ENCODE measurements at regions not wholly inside any gene's neighbourhood (a gene's known extent, or its start where the extent isn't known, plus 50 kb on each side); places are given as distances from the start of the nearest gene placed in this dataset.

DNA sequence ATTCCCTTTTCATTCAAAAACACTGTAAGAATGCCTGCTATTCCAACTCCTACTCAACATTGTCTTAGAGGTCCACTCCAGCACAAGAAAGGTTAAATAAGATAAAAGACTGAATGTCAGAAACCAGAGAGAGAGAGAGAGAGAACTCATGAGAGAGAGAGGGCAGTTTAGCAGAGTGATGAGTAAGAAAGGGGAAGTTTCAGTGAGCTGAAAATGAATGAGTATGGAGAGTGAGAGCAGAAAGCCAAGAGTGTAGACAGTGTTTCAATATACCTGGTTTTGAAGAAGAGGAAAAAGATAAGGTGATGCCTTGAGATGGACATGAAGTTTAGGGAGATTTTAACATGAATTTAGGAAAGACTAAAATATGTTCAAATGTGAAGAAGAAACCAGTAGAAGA lies 528.0 kb upstream of the SEMA6A start:
- ChIA-PET POLR2A (no interaction called here), CTCF (no interaction called here)
- FAIRE-seq (no peak), ATAC-seq (no peak), DNase-seq (ENCODE audit: low read depth in 1 of 2, low spot score in 1 of 2) (no peak)
- TF ChIP-seq NFE2L2 (conservative IDR thresholded peaks at IDR 0.05; ENCODE audit: low read length) (no peak), JUN (IDR thresholded peaks at IDR 0.05) (no peak), TFCP2L1 (CRISPR knock-in tag; IDR thresholded peaks at IDR 0.05) (no peak), KDM5A (IDR thresholded peaks at IDR 0.05) (no peak), HOXB5 (CRISPR knock-in tag; IDR thresholded peaks at IDR 0.05) (no peak), SMC3 (IDR thresholded peaks at IDR 0.05) (no peak), RFX5 (IDR thresholded peaks at IDR 0.05) (no peak), POLR2A (IDR thresholded peaks at IDR 0.05; ENCODE audit: low read length) (no peak), CBX8 (IDR thresholded peaks at IDR 0.05) (no peak), ZFP36 (IDR thresholded peaks at IDR 0.05; ENCODE audit: borderline replicate concordance, partially characterized antibody) (no peak)
- TF ChIP-seq, protein P1, sequence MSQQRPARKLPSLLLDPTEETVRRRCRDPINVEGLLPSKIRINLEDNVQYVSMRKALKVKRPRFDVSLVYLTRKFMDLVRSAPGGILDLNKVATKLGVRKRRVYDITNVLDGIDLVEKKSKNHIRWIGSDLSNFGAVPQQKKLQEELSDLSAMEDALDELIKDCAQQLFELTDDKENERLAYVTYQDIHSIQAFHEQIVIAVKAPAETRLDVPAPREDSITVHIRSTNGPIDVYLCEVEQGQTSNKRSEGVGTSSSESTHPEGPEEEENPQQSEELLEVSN (IDR thresholded peaks at IDR 0.05; ENCODE audit: borderline replicate concordance, low read depth): no peak
- H3K4me3 ChIP-seq: no peak overlapping the region
- no peak overlapping the region for H3K27ac ChIP-seq
- H3K9me3 ChIP-seq: no peaks in the 10 kb centered on the region
- H3K4me1 ChIP-seq: no peaks in the 10 kb centered on the region
- no peak overlapping the region for H3K4me2 ChIP-seq

DNA sequence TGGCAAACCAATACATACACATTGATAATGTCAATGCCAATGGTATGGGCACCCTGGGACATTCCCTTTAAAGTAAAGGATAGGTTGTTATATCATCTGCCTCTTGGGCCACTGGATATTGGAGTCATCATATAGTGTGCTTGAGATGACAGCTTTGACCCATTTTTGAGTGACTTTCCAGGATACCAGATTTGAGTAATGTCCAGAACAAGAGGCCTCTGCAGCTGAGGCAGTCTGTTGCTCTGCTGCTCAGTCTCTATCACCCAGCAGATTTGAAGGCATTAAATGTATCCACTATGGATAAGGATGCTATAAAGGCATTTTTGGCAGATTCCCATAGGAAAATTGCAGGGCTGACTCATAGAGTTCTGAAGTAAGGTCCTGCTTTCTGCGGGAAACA lies 525.6 kb upstream of the SEMA6A start:
- H3K4me1 ChIP-seq: no peaks in the 10 kb centered on the region
- DNase-seq (ENCODE audit: low read depth in 1 of 2, low spot score in 1 of 2) (no peak), ATAC-seq (no peak), FAIRE-seq (no peak)
- TF ChIP-seq NR3C1 (IDR thresholded peaks at IDR 0.05): no peak
- no peak for TF ChIP-seq RARB (CRISPR knock-in tag; IDR thresholded peaks at IDR 0.05)
- no peak for TF ChIP-seq KDM1A (IDR thresholded peaks at IDR 0.05; ENCODE audit: low read depth)
- TF ChIP-seq FOSL2 (IDR thresholded peaks at IDR 0.05): no peak
- TF ChIP-seq FOSL2 (CRISPR knock-in tag; IDR thresholded peaks at IDR 0.05): no peak
- no peak for TF ChIP-seq SREBF2 (IDR thresholded peaks at IDR 0.05)
- TF ChIP-seq KDM5A (IDR thresholded peaks at IDR 0.05): no peak
- no peak for TF ChIP-seq RNF2 (IDR thresholded peaks at IDR 0.05; ENCODE audit: borderline replicate concordance, low read depth)
- no peak for TF ChIP-seq MAZ (IDR thresholded peaks at IDR 0.05; ENCODE audit: borderline replicate concordance, low read depth, low read length)
- TF ChIP-seq CEBPB (IDR thresholded peaks at IDR 0.05): no peak
- no peak for TF ChIP-seq TFCP2L1 (CRISPR knock-in tag; IDR thresholded peaks at IDR 0.05)
- TF ChIP-seq, protein P2, sequence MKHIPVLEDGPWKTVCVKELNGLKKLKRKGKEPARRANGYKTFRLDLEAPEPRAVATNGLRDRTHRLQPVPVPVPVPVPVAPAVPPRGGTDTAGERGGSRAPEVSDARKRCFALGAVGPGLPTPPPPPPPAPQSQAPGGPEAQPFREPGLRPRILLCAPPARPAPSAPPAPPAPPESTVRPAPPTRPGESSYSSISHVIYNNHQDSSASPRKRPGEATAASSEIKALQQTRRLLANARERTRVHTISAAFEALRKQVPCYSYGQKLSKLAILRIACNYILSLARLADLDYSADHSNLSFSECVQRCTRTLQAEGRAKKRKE (CRISPR knock-in tag; IDR thresholded peaks at IDR 0.05; ENCODE audit: low read depth): no peak
- TF ChIP-seq, protein P3, sequence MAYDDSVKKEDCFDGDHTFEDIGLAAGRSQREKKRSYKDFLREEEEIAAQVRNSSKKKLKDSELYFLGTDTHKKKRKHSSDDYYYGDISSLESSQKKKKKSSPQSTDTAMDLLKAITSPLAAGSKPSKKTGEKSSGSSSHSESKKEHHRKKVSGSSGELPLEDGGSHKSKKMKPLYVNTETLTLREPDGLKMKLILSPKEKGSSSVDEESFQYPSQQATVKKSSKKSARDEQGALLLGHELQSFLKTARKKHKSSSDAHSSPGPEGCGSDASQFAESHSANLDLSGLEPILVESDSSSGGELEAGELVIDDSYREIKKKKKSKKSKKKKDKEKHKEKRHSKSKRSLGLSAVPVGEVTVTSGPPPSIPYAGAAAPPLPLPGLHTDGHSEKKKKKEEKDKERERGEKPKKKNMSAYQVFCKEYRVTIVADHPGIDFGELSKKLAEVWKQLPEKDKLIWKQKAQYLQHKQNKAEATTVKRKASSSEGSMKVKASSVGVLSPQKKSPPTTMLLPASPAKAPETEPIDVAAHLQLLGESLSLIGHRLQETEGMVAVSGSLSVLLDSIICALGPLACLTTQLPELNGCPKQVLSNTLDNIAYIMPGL (CRISPR knock-in tag; IDR thresholded peaks at IDR 0.05; ENCODE audit: borderline replicate concordance): no peak
- no peak for TF ChIP-seq HOXB13 (CRISPR knock-in tag; IDR thresholded peaks at IDR 0.05; ENCODE audit: low read depth)
- TF ChIP-seq ZSCAN20 (CRISPR knock-in tag; IDR thresholded peaks at IDR 0.05): no peak
- TF ChIP-seq FOXS1 (CRISPR knock-in tag; IDR thresholded peaks at IDR 0.05): no peak
- TF ChIP-seq, protein P4, sequence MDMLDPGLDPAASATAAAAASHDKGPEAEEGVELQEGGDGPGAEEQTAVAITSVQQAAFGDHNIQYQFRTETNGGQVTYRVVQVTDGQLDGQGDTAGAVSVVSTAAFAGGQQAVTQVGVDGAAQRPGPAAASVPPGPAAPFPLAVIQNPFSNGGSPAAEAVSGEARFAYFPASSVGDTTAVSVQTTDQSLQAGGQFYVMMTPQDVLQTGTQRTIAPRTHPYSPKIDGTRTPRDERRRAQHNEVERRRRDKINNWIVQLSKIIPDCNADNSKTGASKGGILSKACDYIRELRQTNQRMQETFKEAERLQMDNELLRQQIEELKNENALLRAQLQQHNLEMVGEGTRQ (IDR thresholded peaks at IDR 0.05): no peak
- TF ChIP-seq GATA3 (IDR thresholded peaks at IDR 0.05; ENCODE audit: borderline replicate concordance): no peak
- TF ChIP-seq JUNB (IDR thresholded peaks at IDR 0.05): no peak
- no peak for TF ChIP-seq POLR2A (IDR thresholded peaks at IDR 0.05; ENCODE audit: low read length)
- TF ChIP-seq TP53 (CRISPR knock-in tag; IDR thresholded peaks at IDR 0.05): no peak
- H3K4me2 ChIP-seq: no peak overlapping the region
- no peak overlapping the region for H3K4me3 ChIP-seq
- CTCF ChIA-PET: no interaction called here
- POLR2A ChIA-PET: no interaction called here
- WGBS (ENCODE audit: missing lambda C conversion rate): 13% methylated on average over 1 of the region's 1 CpG
- H3K9me3 ChIP-seq: no peaks in the 10 kb centered on the region
- no peak overlapping the region for H3K27ac ChIP-seq
